ENCODE measurements at regions not wholly inside any gene's neighbourhood (a gene's known extent, or its start where the extent isn't known, plus 50 kb on each side); places are given as distances from the start of the nearest gene placed in this dataset.

- no peak for TF ChIP-seq POLR2A (IDR thresholded peaks at IDR 0.05)
- TF ChIP-seq CTCF (IDR thresholded peaks at IDR 0.05), result no peak
Observed at GRCh38 chr6:145506565-145506964, 228.8 kb downstream of the EPM2A start.
